ENCODE measurements at regions not wholly inside any gene's neighbourhood (a gene's known extent, or its start where the extent isn't known, plus 50 kb on each side); places are given as distances from the start of the nearest gene placed in this dataset.

- DNase-seq, result no peak
- Histone ChIP-seq H3K27ac (no peak overlapping the region), H3K9me3 (ENCODE audit: severe bottlenecking) (no peaks in the 10 kb centered on the region), H3K36me3 (no peaks in the 10 kb centered on the region), H3K27me3 (ENCODE audit: insufficient read depth, low read depth, severe bottlenecking) (no peaks in the 10 kb centered on the region), H3K4me3 (ENCODE audit: low read depth, low read length) (no peak overlapping the region)
- TF ChIP-seq CTCF (IDR thresholded peaks at IDR 0.05; ENCODE audit: low read depth, low read length), result no peak
Measured at GRCh38 chr13:44287958-44288357, 85.7 kb upstream of the SERP2 start.

DNA sequence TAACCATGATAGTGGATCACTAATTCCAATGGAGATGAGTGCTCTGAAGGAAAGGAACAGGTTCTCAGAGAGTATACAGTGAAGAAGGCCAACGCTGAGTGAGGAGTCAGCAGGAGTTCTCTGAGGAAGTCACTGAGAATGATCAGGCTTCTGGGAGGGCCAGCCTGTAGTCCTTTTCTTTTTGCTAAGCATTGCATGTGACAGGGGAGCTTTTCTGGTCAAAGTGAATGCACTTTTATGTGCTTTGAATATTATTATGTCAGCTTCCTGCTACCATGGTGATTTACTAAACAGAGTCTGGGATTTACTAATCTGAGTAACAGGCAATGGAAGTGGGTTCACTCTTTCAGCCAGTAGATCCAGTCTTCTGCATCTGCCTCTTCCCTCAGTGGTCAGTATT, 81.1 kb upstream of the SERP2 start:
- Histone ChIP-seq H3K9me3 (ENCODE audit: severe bottlenecking) (no peaks in the 10 kb centered on the region), H3K4me3 (ENCODE audit: low read depth, low read length) (no peak overlapping the region), H3K36me3 (no peaks in the 10 kb centered on the region), H3K27ac (no peak overlapping the region), H3K27me3 (ENCODE audit: insufficient read depth, low read depth, severe bottlenecking) (no peaks in the 10 kb centered on the region)
- DNase-seq, result no peak
- TF ChIP-seq CTCF (IDR thresholded peaks at IDR 0.05; ENCODE audit: low read depth, low read length), result no peak

DNA sequence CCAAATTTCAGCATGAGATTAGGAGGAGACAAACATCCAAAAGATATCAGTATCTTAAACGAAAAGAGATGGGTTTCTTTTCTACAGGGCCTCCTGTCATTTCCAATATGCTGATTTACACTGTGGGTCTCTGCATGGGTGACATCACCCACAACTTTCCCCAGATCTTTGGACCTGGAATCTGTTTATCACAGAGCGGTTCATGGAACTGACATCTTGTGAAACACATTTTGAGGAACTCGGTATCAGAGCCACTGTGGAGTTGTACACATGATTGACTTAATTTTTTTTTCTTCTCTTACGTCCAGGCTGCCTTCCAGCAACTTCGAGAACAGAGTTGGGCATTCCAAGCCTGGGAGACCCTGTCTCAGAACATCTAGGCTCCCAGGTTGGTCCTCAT, 80.2 kb upstream of the SERP2 start:
- no peaks in the 10 kb centered on the region for H3K36me3 ChIP-seq
- DNase-seq, result no peak
- H3K4me3 ChIP-seq (ENCODE audit: low read depth, low read length), result no peak overlapping the region
- H3K27me3 ChIP-seq (ENCODE audit: insufficient read depth, low read depth, severe bottlenecking), result no peaks in the 10 kb centered on the region
- no peaks in the 10 kb centered on the region for H3K9me3 ChIP-seq (ENCODE audit: severe bottlenecking)
- TF ChIP-seq CTCF (IDR thresholded peaks at IDR 0.05; ENCODE audit: low read depth, low read length), result no peak
- no peak overlapping the region for H3K27ac ChIP-seq

DNA sequence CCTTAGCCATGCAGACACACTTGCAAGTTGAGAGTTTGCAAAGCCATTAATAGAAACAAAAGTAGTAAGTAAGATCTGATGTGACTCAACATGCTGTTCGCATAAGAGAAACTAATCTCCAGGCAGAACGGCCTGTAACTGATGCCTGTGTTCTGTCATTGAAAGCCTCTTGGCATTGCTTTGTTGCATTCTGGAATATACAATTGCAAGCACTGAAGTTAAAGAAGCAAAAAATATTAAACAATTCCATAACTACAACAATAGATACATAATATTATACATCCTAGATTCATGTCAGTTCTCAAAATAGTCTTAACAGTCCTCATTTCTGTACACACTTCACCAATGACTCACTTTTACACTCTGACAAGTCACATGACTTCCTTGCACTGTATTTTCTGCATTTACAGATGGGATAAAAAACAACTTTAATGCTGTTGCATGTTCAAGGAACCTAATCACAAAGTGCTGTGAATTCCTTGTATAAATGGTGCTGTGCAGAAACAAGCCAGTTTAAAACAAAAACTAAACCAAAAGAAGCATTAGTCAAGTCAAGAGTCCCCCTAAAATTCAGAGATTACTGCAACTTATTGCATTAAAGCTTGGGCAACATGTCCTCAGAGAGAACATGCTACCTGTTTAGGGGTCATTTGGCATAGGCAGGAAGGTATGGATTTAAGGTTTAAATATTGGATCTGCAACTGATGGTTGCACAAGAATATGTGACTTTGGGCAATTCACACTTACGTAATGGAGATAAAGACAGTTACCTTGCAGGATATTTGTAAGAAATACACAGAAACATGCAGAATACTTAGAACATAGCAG, 79.5 kb upstream of the SERP2 start:
- no peak for DNase-seq
- H3K36me3 ChIP-seq, result no peaks in the 10 kb centered on the region
- H3K4me3 ChIP-seq (ENCODE audit: low read depth, low read length), result no peak overlapping the region
- no peak for TF ChIP-seq CTCF (IDR thresholded peaks at IDR 0.05; ENCODE audit: low read depth, low read length)
- H3K27ac ChIP-seq, result no peak overlapping the region
- H3K27me3 ChIP-seq (ENCODE audit: insufficient read depth, low read depth, severe bottlenecking), result no peaks in the 10 kb centered on the region
- no peaks in the 10 kb centered on the region for H3K9me3 ChIP-seq (ENCODE audit: severe bottlenecking)

- Histone ChIP-seq H3K27ac (no peak overlapping the region), H3K4me3 (ENCODE audit: low read depth, low read length) (no peak overlapping the region), H3K27me3 (ENCODE audit: insufficient read depth, low read depth, severe bottlenecking) (no peaks in the 10 kb centered on the region), H3K36me3 (no peaks in the 10 kb centered on the region), H3K9me3 (ENCODE audit: severe bottlenecking) (no peaks in the 10 kb centered on the region)
- DNase-seq, result no peak
- TF ChIP-seq CTCF (IDR thresholded peaks at IDR 0.05; ENCODE audit: low read depth, low read length), result no peak
Measured at GRCh38 chr13:44294876-44295275, 78.7 kb upstream of the SERP2 start.

GRCh38 chr13:44296856-44297255, 76.8 kb upstream of the SERP2 start:
- no peak overlapping the region for H3K27ac ChIP-seq
- H3K27me3 ChIP-seq (ENCODE audit: insufficient read depth, low read depth, severe bottlenecking), result no peaks in the 10 kb centered on the region
- no peak overlapping the region for H3K4me3 ChIP-seq (ENCODE audit: low read depth, low read length)
- no peaks in the 10 kb centered on the region for H3K36me3 ChIP-seq
- no peak for DNase-seq
- no peaks in the 10 kb centered on the region for H3K9me3 ChIP-seq (ENCODE audit: severe bottlenecking)
- TF ChIP-seq CTCF (IDR thresholded peaks at IDR 0.05; ENCODE audit: low read depth, low read length), result no peak

Measured in WERI-Rb-1 (cell line).